Heart left ventricle (tissue), 13 donors: ENCODE measurements at regions not wholly inside any gene's neighbourhood (a gene's known extent, or its start where the extent isn't known, plus 50 kb on each side); places are given as distances from the start of the nearest gene placed in this dataset.

Source experiments
- CTCF ChIP-seq, 12 donors: fragments of 200-600 bp; sonication (generic) in 4 of 12; IDR thresholded peaks; one replicate each; pipeline versions ENCODE4 v1.5.0 to v1.8.0; 2018 to 2022; ENCODE audit warnings: antibody characterized with exemption in 12 of 12, mild to moderate bottlenecking in 5 of 12
- POLR2A ChIP-seq, 2 donors: fragments of 450-650 bp; IDR thresholded peaks; one replicate each; pipeline ENCODE4 v1.6.1; 2017; ENCODE audit warnings: antibody characterized with exemption in 2 of 2, mild to moderate bottlenecking in 2 of 2, moderate library complexity in 2 of 2
- donor health status: ischemic (EF 13 %, LVEDD 7.1; RV severe dilation, severe dysfunction).
- donor health status: DM: no; HTN: yes; CAD: no.
- donor health status: DM: no; HTN: no; CAD: no.
- donor health status: ischemic (EF 25% LVEDD 6.9; RV normal size, moderate dysfunction).
- donor health status: ischemic (EF 25% LVEDD 5.7; RV mildly dilated, moderate dysfunction).
- donor health status: ischemic (EF 35%, LVEDD 5.7; RV mildly dilated, moderate dysfunction).
- donor health status: nonischemic (EF 11% LVEDD 7.7; RV severe dilation, severe dysfunction).
- donor health status: DM: yes; HTN: yes; CAD: no.
- donor health status: PGD.
- donor health status: ischemic (EF 29% LVEDD 5.4; RV normal size, mild dysfunction).
- donor health status: nonischemic (EF 23%, LVEDD 6.1; RV moderate dilation, normal function).

- TF ChIP-seq CTCF (IDR thresholded peaks at IDR 0.05) (no peak), POLR2A (IDR thresholded peaks at IDR 0.05) (no peak)
These were observed 247.1 kb upstream of the SHH start for GRCh38 chr7:156059369-156059768.
